HCT116 (cell line): ENCODE measurements at regions not wholly inside any gene's neighbourhood (a gene's known extent, or its start where the extent isn't known, plus 50 kb on each side); places are given as distances from the start of the nearest gene placed in this dataset.

Source experiments
- ATAC-seq: fragments of 200-7000 bp; cut with Tn5 transposase; 2 replicates; pipeline ENCODE4 v1.9.1; 2020; ENCODE audit warnings: mild to moderate bottlenecking, moderate library complexity
- BruUV-seq: library from RNA; stranded (reverse); fragments of 400-500 nt; replicated peaks from 2 replicates; lab custom pipeline; 2021; lab: Mats Ljungman, UMichigan
- CTCF ChIA-PET: fragments of 300-600 bp; sonication (Branson Sonifier 250); formaldehyde crosslinking; loops from one replicate; lab custom pipeline; 2021; ENCODE audit warnings: antibody characterized with exemption; lab: Charles Lee
- POLR2A ChIA-PET: fragments of 300-600, 350-600 bp; sonication (Branson Sonifier 250); formaldehyde crosslinking; loops from one replicate; lab custom pipeline; 2021; ENCODE audit warnings: antibody characterized with exemption; lab: Charles Lee
- RAD21 ChIA-PET, 2 experiments: fragments of 300-600 bp; sonication (Branson Sonifier 250); formaldehyde crosslinking; loops; one replicate each; lab custom pipeline; 2023; ENCODE audit warnings: low total read pairs in 2 of 2; ENCODE audit not compliant: uncharacterized antibody in 2 of 2, unreplicated experiment in 2 of 2, low non-redundant PET in 1 of 2; lab: Charles Lee
- DNase-seq: peaks from one replicate; pipeline ENCODE4 v3.0.0-alpha.2; 2010; ENCODE audit warnings: low read depth, low spot score
- H2AFZ ChIP-seq: fragments of 200-600 bp; shearing (Covaris generic), sonication (generic); 2 replicates; pipeline ENCODE4 v1.6.1; 2017; ENCODE audit warnings: low read depth, mixed run types, mixed read lengths, antibody characterized with exemption, low read length; ENCODE audit not compliant: poor library complexity, severe bottlenecking
- H3K27ac ChIP-seq: 2 replicates; pipeline ENCODE4 v1.5.1; 2012; ENCODE audit warnings: low read depth, low read length
- H3K27me3 ChIP-seq: fragments of 200-600 bp; sonication (generic); 2 replicates; pipeline ENCODE4 v1.6.1; 2016; ENCODE audit warnings: mixed run types, low read length, mixed read lengths; ENCODE audit not compliant: insufficient read depth
- H3K36me3 ChIP-seq, 2 experiments: fragments of 200-500 bp in 1 of 2; fragments of 200-600 bp in 1 of 2; sonication (Bioruptor generic) in 1 of 2; sonication (generic) in 1 of 2; 2 replicates each; pipeline versions ENCODE4 v1.5.1 to v1.6.1; 2014 to 2016; ENCODE audit warnings: low read length in 2 of 2, inconsistent platforms in 1 of 2, mixed read lengths in 1 of 2, mixed run types in 1 of 2; ENCODE audit not compliant: insufficient read depth in 2 of 2, control insufficient read depth in 1 of 2
- H3K4me1 ChIP-seq, 2 experiments: fragments of 200-600 bp in 1 of 2; sonication (generic) in 1 of 2; 2 replicates each; pipeline versions ENCODE4 v1.5.1 to v1.6.1; 2012 to 2017; ENCODE audit warnings: low read length in 2 of 2, inconsistent platforms in 1 of 2, mild to moderate bottlenecking in 1 of 2, mixed read lengths in 1 of 2, mixed run types in 1 of 2, moderate library complexity in 1 of 2; ENCODE audit not compliant: insufficient read depth in 2 of 2, control insufficient read depth in 1 of 2
- H3K4me2 ChIP-seq: fragments of 200-600 bp; sonication (generic); 2 replicates; pipeline ENCODE4 v1.6.1; 2017; ENCODE audit warnings: mixed run types, low read length, mixed read lengths
- H3K4me3 ChIP-seq, 2 experiments: fragments of 200-600 bp in 1 of 2; sonication (generic) in 1 of 2; replicated peaks in 1 of 2; 2 replicates each; pipeline ENCODE4 v1.5.1; 2011 to 2016; ENCODE audit warnings: low read length in 2 of 2, control low read depth in 1 of 2, low read depth in 1 of 2, mild to moderate bottlenecking in 1 of 2, mixed read lengths in 1 of 2, mixed run types in 1 of 2
- H3K79me2 ChIP-seq: fragments of 200-600 bp; sonication (generic); 2 replicates; pipeline ENCODE4 v1.6.1; 2017; ENCODE audit warnings: mild to moderate bottlenecking, mixed run types, low read length, moderate library complexity, mixed read lengths; ENCODE audit not compliant: insufficient read depth
- H3K9ac ChIP-seq: fragments of 200-600 bp; sonication (generic); 2 replicates; pipeline ENCODE4 v1.6.1; 2016; ENCODE audit warnings: low read length, mixed read lengths
- H3K9me2 ChIP-seq: fragments of 200-600 bp; sonication (generic), shearing (Covaris generic); 2 replicates; pipeline ENCODE4 v1.6.1; 2017; ENCODE audit warnings: mixed run types, mild to moderate bottlenecking, moderate library complexity; ENCODE audit not compliant: insufficient read depth
- H3K9me3 ChIP-seq, 2 experiments: fragments of 200-500 bp in 1 of 2; fragments of 200-600 bp in 1 of 2; sonication (Bioruptor generic) in 1 of 2; sonication (generic) in 1 of 2; 2 replicates each; pipeline ENCODE4 v1.6.1; 2014 to 2017; ENCODE audit warnings: low read length in 2 of 2, mixed read lengths in 2 of 2, inconsistent platforms in 1 of 2, low read depth in 1 of 2, mild to moderate bottlenecking in 1 of 2, mixed run types in 1 of 2, moderate library complexity in 1 of 2; ENCODE audit not compliant: control insufficient read depth in 1 of 2, insufficient read depth in 1 of 2
- H4K20me1 ChIP-seq: fragments of 200-600 bp; sonication (generic), shearing (Covaris generic); 2 replicates; pipeline ENCODE4 v1.6.1; 2017; ENCODE audit warnings: mixed run types, mild to moderate bottlenecking, moderate library complexity; ENCODE audit not compliant: insufficient read depth
- CBX3 ChIP-seq: IDR thresholded peaks from 2 replicates; pipeline ENCODE4 v1.6.1; 2012; ENCODE audit warnings: low read depth
- CEBPB ChIP-seq: IDR thresholded peaks from 2 replicates; pipeline ENCODE4 v1.6.1; 2012; ENCODE audit warnings: low read depth
- EGR1 ChIP-seq: IDR thresholded peaks from 2 replicates; pipeline ENCODE4 v1.6.1; 2012; ENCODE audit warnings: low read depth
- ELF1 ChIP-seq: IDR thresholded peaks from 2 replicates; pipeline ENCODE4 v1.6.1; 2012; ENCODE audit warnings: low read depth, borderline replicate concordance
- EZH2phosphoT487 ChIP-seq: fragments of 200-600 bp; IDR thresholded peaks from 2 replicates; pipeline ENCODE4 v1.6.1; 2018; ENCODE audit warnings: antibody characterized with exemption, borderline replicate concordance
- FOSL1 ChIP-seq: IDR thresholded peaks from 2 replicates; pipeline ENCODE4 v1.6.1; 2012; ENCODE audit warnings: low read depth
- JUND ChIP-seq: IDR thresholded peaks from 2 replicates; pipeline ENCODE4 v1.6.1; 2012
- POLR2A ChIP-seq: IDR thresholded peaks from 2 replicates; pipeline ENCODE4 v1.7.0; 2011; ENCODE audit warnings: borderline replicate concordance; ENCODE audit not compliant: insufficient read depth, insufficient read length; ENCODE audit errors: extremely low read depth
- SP1 ChIP-seq: IDR thresholded peaks from 2 replicates; pipeline ENCODE4 v1.6.1; 2012; ENCODE audit warnings: low read depth
- YY1 ChIP-seq: IDR thresholded peaks from 2 replicates; pipeline ENCODE4 v1.6.1; 2011; ENCODE audit warnings: low read length, low read depth, moderate library complexity, mild to moderate bottlenecking; ENCODE audit not compliant: insufficient replicate concordance; ENCODE audit errors: extremely low read depth
- ZBTB33 ChIP-seq: IDR thresholded peaks from 2 replicates; pipeline ENCODE4 v1.6.1; 2011; ENCODE audit warnings: mild to moderate bottlenecking, low read length, moderate library complexity; ENCODE audit not compliant: insufficient replicate concordance; ENCODE audit errors: extremely low read depth
- ZFX ChIP-seq: fragments of 450-650 bp; IDR thresholded peaks from 2 replicates; pipeline ENCODE4 v1.6.1; 2017
- ZNF274 ChIP-seq: fragments of 200-500 bp; sonication (Bioruptor generic); IDR thresholded peaks from 2 replicates; pipeline ENCODE4 v1.6.1; 2014; ENCODE audit warnings: mild to moderate bottlenecking, low read depth, low read length, inconsistent platforms
- intact Hi-C: fragments of 100-400 bp; cut with micrococcal nuclease; formaldehyde crosslinking; loops from 2 replicates; pipeline ENCODE4 v1.10.0; 2022
- TF ChIP-seq, protein P1 (sequence below): IDR thresholded peaks from 2 replicates; pipeline ENCODE4 v1.6.1; 2012
- TF ChIP-seq, protein P2 (sequence below), 3 experiments: fragments of 200-600 bp in 1 of 3; sonication (generic) in 1 of 3; IDR thresholded peaks in 2 of 3; conservative IDR thresholded peaks in 1 of 3; 2 replicates each; pipeline ENCODE4 v1.5.1; 2012 to 2017; ENCODE audit warnings: low read depth in 2 of 3, low read length in 2 of 3, antibody characterized with exemption in 1 of 3, borderline replicate concordance in 1 of 3, control low read depth in 1 of 3, mild to moderate bottlenecking in 1 of 3, mixed read lengths in 1 of 3, mixed run types in 1 of 3, moderate library complexity in 1 of 3; ENCODE audit not compliant: insufficient read depth in 1 of 3

DNA sequence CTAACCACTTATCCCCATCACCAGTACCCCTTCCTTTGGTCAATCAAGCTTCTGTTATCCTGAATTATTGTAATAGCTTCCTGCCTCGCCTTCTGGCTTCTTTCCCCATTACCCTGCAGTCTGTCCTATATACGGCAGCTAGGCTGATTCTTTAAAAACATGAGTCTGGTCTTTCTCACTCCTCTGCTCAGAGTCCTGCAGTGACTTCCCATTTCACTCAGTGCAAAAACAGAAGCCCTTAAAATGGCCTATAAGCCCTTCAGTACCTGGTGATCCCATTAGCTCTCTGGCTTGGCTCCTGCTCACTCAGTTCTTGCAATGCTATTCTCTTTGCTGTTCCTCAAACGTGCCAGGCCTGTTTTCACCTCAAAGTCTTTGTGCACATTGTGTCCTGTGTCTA, 58.4 kb downstream of the JRKL start:
- H3K79me2 ChIP-seq: no peaks in the 10 kb centered on the region
- BruUV-seq: no TSS peak
- no peak overlapping the region for H2AFZ ChIP-seq
- CTCF ChIA-PET: interaction anchor here (0.8 to 1.6 kb wide), 2 partner anchors 15 to 16 kb away, joined by 5 read pairs; no protein-coding TSS in a partner anchor
- H3K9me3 ChIP-seq: no peaks in the 10 kb centered on the region
- no peak overlapping the region for H3K27ac ChIP-seq
- H3K27me3 ChIP-seq: peaks cover 29% of the 10 kb centered on the region
- H3K4me2 ChIP-seq: no peak overlapping the region
- no peaks in the 10 kb centered on the region for H4K20me1 ChIP-seq
- RAD21 ChIA-PET: no interaction called here
- no peak overlapping the region for H3K4me3 ChIP-seq
- POLR2A ChIA-PET: no interaction called here
- no peaks in the 10 kb centered on the region for H3K9me2 ChIP-seq
- no peak for DNase-seq
- no peak for TF ChIP-seq JUND
- no peak for TF ChIP-seq CBX3
- no peak for TF ChIP-seq FOSL1
- no peak for TF ChIP-seq CEBPB
- TF ChIP-seq ZFX: no peak
- no peak for TF ChIP-seq ZBTB33
- TF ChIP-seq, protein P1, sequence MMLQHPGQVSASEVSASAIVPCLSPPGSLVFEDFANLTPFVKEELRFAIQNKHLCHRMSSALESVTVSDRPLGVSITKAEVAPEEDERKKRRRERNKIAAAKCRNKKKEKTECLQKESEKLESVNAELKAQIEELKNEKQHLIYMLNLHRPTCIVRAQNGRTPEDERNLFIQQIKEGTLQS: no peak
- no peak for TF ChIP-seq SP1
- no peak for TF ChIP-seq ELF1
- TF ChIP-seq YY1: no peak
- TF ChIP-seq, protein P2, sequence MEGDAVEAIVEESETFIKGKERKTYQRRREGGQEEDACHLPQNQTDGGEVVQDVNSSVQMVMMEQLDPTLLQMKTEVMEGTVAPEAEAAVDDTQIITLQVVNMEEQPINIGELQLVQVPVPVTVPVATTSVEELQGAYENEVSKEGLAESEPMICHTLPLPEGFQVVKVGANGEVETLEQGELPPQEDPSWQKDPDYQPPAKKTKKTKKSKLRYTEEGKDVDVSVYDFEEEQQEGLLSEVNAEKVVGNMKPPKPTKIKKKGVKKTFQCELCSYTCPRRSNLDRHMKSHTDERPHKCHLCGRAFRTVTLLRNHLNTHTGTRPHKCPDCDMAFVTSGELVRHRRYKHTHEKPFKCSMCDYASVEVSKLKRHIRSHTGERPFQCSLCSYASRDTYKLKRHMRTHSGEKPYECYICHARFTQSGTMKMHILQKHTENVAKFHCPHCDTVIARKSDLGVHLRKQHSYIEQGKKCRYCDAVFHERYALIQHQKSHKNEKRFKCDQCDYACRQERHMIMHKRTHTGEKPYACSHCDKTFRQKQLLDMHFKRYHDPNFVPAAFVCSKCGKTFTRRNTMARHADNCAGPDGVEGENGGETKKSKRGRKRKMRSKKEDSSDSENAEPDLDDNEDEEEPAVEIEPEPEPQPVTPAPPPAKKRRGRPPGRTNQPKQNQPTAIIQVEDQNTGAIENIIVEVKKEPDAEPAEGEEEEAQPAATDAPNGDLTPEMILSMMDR (IDR thresholded peaks at IDR 0.05 in 2 of 3, conservative IDR thresholded peaks at IDR 0.05 in 1 of 3; ENCODE audit: borderline replicate concordance in 1 of 3, insufficient read depth in 1 of 3, low read depth in 2 of 3, low read length in 2 of 3): no peak
- no peak for TF ChIP-seq POLR2A
- TF ChIP-seq EGR1: no peak
- TF ChIP-seq EZH2phosphoT487: no peak
- TF ChIP-seq ZNF274: no peak
- ATAC-seq: no peak
- no peaks in the 10 kb centered on the region for H3K36me3 ChIP-seq
- H3K9ac ChIP-seq: no peak overlapping the region
- H3K4me1 ChIP-seq: no peaks in the 10 kb centered on the region
- intact Hi-C loops: no loop called here
